OCI-LY7 (cell line): ENCODE measurements at regions not wholly inside any gene's neighbourhood (a gene's known extent, or its start where the extent isn't known, plus 50 kb on each side); places are given as distances from the start of the nearest gene placed in this dataset.

Experiments used
- BruUV-seq: library from RNA; stranded (reverse); fragments of 400-500 nt; replicated peaks from 2 replicates; lab custom pipeline; 2021; lab: Mats Ljungman, UMichigan
- CTCF ChIA-PET: fragments of 300-600 bp; sonication (Branson Sonifier 250); formaldehyde crosslinking; loops from one replicate; lab custom pipeline; 2022; ENCODE audit warnings: antibody characterized with exemption; ENCODE audit not compliant: unreplicated experiment; lab: Charles Lee
- POLR2A ChIA-PET: fragments of 300-600 bp; sonication (Branson Sonifier 250); formaldehyde crosslinking; loops from one replicate; lab custom pipeline; 2022; ENCODE audit warnings: antibody characterized with exemption; lab: Charles Lee
- DNase-seq: peaks from one replicate; pipeline ENCODE4 v3.0.0-alpha.2; 2015; ENCODE audit warnings: low spot score
- H2AFZ ChIP-seq: fragments of 200-600 bp; sonication (generic), shearing (Covaris generic); 2 replicates; pipeline ENCODE4 v1.6.1; 2014; ENCODE audit warnings: mild to moderate bottlenecking, antibody characterized with exemption, low read length, moderate library complexity
- H3K27ac ChIP-seq: fragments of 200-600 bp; sonication (generic); 2 replicates; pipeline ENCODE4 v1.5.1; 2014; ENCODE audit warnings: mixed run types, low read depth, mild to moderate bottlenecking, moderate library complexity, low read length, inconsistent platforms; ENCODE audit not compliant: poor library complexity, severe bottlenecking
- H3K36me3 ChIP-seq: fragments of 200-600 bp; sonication (generic); 2 replicates; pipeline ENCODE4 v1.6.1; 2014; ENCODE audit warnings: mild to moderate bottlenecking, antibody characterized with exemption, low read length, moderate library complexity, mixed read lengths; ENCODE audit not compliant: insufficient read depth
- H3K4me1 ChIP-seq: fragments of 200-600 bp; sonication (generic); 2 replicates; pipeline ENCODE4 v1.5.1; 2014; ENCODE audit warnings: mild to moderate bottlenecking, low read length; ENCODE audit not compliant: insufficient read depth, poor library complexity, severe bottlenecking
- H3K4me2 ChIP-seq: fragments of 200-600 bp; sonication (generic); 2 replicates; pipeline ENCODE4 v1.6.1; 2014; ENCODE audit warnings: mild to moderate bottlenecking, low read length
- H3K4me3 ChIP-seq: fragments of 200-600 bp; sonication (generic); 2 replicates; pipeline ENCODE4 v1.5.1; 2014; ENCODE audit warnings: mild to moderate bottlenecking, low read depth, low read length; ENCODE audit not compliant: poor library complexity, severe bottlenecking
- H3K79me2 ChIP-seq: fragments of 200-600 bp; sonication (generic); 2 replicates; pipeline ENCODE4 v1.6.1; 2016; ENCODE audit warnings: low read depth, mild to moderate bottlenecking, low read length, moderate library complexity, mixed read lengths; ENCODE audit not compliant: insufficient read depth
- H3K9me2 ChIP-seq: fragments of 200-600 bp; sonication (generic); 2 replicates; pipeline ENCODE4 v1.6.1; 2016; ENCODE audit warnings: mild to moderate bottlenecking, low read length, mixed read lengths; ENCODE audit not compliant: insufficient read depth
- H3K9me3 ChIP-seq: fragments of 200-600 bp; sonication (generic); 2 replicates; pipeline ENCODE4 v1.6.1; 2014; ENCODE audit warnings: mild to moderate bottlenecking, mixed run types, low read length, mixed read lengths
- H4K20me1 ChIP-seq: fragments of 200-600 bp; sonication (generic); 2 replicates; pipeline ENCODE4 v1.6.1; 2014; ENCODE audit warnings: mild to moderate bottlenecking, antibody characterized with exemption, low read length, moderate library complexity, mixed read lengths; ENCODE audit not compliant: insufficient read depth
- EZH2phosphoT487 ChIP-seq: fragments of 200-600 bp; sonication (generic); IDR thresholded peaks from 2 replicates; pipeline ENCODE4 v1.6.1; 2018; ENCODE audit warnings: low read depth, borderline replicate concordance, mild to moderate bottlenecking, mixed run types, antibody characterized with exemption, low read length, moderate library complexity, mixed read lengths
- intact Hi-C: fragments of 100-400 bp; cut with micrococcal nuclease; formaldehyde crosslinking; loops from one replicate; pipeline ENCODE4 v1.10.0; 2022; ENCODE audit not compliant: unreplicated experiment
- TF ChIP-seq, protein P1 (sequence below): fragments of 200-600 bp; sonication (generic); conservative IDR thresholded peaks from 2 replicates; pipeline ENCODE4 v1.5.1; 2014; ENCODE audit warnings: mild to moderate bottlenecking, antibody characterized with exemption, low read length, moderate library complexity, mixed read lengths

DNA sequence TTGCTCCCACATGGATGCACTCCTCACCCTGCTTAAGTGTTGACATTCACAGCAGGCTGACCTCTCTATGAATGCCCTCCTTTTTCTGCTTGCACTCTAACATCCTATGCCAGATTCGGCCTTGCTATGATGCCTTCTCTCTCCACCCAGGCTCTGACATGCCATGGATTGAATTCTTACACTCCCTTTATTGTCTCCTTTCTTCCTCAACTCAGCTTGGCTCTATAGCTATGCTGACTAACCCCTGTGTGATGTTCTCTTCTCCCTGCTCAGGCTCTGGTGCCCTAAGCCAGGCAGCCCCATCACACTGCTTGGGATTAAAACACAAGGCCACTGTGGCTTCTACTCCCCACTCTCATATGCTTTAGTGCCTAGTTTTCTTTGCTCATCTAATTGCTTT is 563.7 kb downstream of the NSUN3 start:
- Histone ChIP-seq H4K20me1 (no peaks in the 10 kb centered on the region), H3K27ac (no peak overlapping the region), H3K4me3 (no peak overlapping the region), H3K79me2 (no peaks in the 10 kb centered on the region), H3K4me2 (no peak overlapping the region), H3K4me1 (no peaks in the 10 kb centered on the region), H3K9me3 (no peaks in the 10 kb centered on the region), H3K36me3 (no peaks in the 10 kb centered on the region), H3K9me2 (no peaks in the 10 kb centered on the region), H2AFZ (no peak overlapping the region)
- no TSS peak for BruUV-seq
- no peak for DNase-seq
- no peak for TF ChIP-seq EZH2phosphoT487
- TF ChIP-seq, protein P1, sequence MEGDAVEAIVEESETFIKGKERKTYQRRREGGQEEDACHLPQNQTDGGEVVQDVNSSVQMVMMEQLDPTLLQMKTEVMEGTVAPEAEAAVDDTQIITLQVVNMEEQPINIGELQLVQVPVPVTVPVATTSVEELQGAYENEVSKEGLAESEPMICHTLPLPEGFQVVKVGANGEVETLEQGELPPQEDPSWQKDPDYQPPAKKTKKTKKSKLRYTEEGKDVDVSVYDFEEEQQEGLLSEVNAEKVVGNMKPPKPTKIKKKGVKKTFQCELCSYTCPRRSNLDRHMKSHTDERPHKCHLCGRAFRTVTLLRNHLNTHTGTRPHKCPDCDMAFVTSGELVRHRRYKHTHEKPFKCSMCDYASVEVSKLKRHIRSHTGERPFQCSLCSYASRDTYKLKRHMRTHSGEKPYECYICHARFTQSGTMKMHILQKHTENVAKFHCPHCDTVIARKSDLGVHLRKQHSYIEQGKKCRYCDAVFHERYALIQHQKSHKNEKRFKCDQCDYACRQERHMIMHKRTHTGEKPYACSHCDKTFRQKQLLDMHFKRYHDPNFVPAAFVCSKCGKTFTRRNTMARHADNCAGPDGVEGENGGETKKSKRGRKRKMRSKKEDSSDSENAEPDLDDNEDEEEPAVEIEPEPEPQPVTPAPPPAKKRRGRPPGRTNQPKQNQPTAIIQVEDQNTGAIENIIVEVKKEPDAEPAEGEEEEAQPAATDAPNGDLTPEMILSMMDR: no peak
- ChIA-PET POLR2A (no interaction called here), CTCF (no interaction called here)
- intact Hi-C loops: no loop called here

DNA sequence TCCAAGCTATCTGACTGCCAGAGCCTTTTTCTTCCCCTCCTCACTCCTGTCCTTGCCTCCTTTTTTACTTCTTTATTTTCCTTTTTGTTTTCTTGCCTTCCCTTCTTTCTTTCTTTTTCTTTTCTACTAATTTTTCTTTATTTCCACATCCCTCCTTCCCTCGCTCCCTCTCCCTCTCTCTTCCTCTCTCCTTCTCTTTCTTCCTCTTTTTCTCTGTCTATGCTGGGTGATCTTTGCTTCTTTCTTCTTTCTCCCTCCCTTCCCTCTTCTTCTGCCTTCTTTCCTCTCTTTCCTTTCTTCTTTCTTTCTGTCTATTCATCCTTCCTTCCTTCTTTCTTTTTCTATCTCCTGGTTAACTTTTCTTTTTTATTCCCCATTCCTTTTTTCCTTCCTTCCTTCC is 564.8 kb downstream of the NSUN3 start:
- no peaks in the 10 kb centered on the region for H3K9me2 ChIP-seq
- no peaks in the 10 kb centered on the region for H3K9me3 ChIP-seq
- no peaks in the 10 kb centered on the region for H3K4me1 ChIP-seq
- no peaks in the 10 kb centered on the region for H4K20me1 ChIP-seq
- no peak overlapping the region for H2AFZ ChIP-seq
- H3K27ac ChIP-seq: no peak overlapping the region
- BruUV-seq: no TSS peak
- no peak overlapping the region for H3K4me3 ChIP-seq
- DNase-seq: no peak
- ChIA-PET POLR2A (no interaction called here), CTCF (no interaction called here)
- no peaks in the 10 kb centered on the region for H3K36me3 ChIP-seq
- H3K79me2 ChIP-seq: no peaks in the 10 kb centered on the region
- intact Hi-C loops: no loop called here
- no peak for TF ChIP-seq EZH2phosphoT487
- TF ChIP-seq, protein P1: no peak
- no peak overlapping the region for H3K4me2 ChIP-seq

DNA sequence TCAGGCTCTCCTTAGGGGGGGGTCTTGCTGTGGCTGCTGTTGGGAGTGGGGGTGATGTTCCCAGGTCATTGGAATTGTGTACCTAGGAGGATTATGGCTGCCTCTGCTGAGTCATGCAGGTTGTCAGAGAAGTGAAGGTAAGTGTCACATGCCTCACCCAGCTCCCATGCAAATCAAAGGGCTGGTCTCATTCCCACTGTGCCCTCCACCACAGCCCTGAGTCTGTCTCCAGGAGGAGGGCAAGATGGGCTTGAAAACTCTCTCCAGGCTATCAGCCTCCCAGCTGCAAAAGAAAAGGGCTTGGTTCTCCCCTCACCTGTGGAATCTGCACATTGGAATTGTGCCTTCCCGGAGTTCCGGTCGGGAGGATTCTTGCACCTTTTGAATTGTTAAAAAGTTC is 580.5 kb downstream of the NSUN3 start:
- POLR2A ChIA-PET: interaction anchor here (0.6 to 1.1 kb wide), 2 partner anchors 53 to 151 kb away, joined by 3 read pairs; no protein-coding TSS in a partner anchor
- H3K79me2 ChIP-seq: no peaks in the 10 kb centered on the region
- H3K4me2 ChIP-seq: no peak overlapping the region
- H3K27ac ChIP-seq: no peak overlapping the region
- intact Hi-C loops: no loop called here
- DNase-seq: no peak
- H3K4me3 ChIP-seq: no peak overlapping the region
- H3K4me1 ChIP-seq: no peaks in the 10 kb centered on the region
- no peak overlapping the region for H2AFZ ChIP-seq
- CTCF ChIA-PET: no interaction called here
- no peaks in the 10 kb centered on the region for H3K36me3 ChIP-seq
- H4K20me1 ChIP-seq: no peaks in the 10 kb centered on the region
- no TSS peak for BruUV-seq
- no peak for TF ChIP-seq EZH2phosphoT487
- TF ChIP-seq, protein P1: no peak
- H3K9me3 ChIP-seq: no peaks in the 10 kb centered on the region
- H3K9me2 ChIP-seq: no peaks in the 10 kb centered on the region
